ENCODE measurements at regions not wholly inside any gene's neighbourhood (a gene's known extent, or its start where the extent isn't known, plus 50 kb on each side); places are given as distances from the start of the nearest gene placed in this dataset.

- DNase-seq (ENCODE audit: low spot score): no peak
These were observed 107.4 kb downstream of the PXDC1 start for GRCh38 chr6:3643921-3644738.

GRCh38 chr6:3640868-3641267 is 110.6 kb downstream of the PXDC1 start:
- DNase-seq (ENCODE audit: low spot score): no peak

DNA sequence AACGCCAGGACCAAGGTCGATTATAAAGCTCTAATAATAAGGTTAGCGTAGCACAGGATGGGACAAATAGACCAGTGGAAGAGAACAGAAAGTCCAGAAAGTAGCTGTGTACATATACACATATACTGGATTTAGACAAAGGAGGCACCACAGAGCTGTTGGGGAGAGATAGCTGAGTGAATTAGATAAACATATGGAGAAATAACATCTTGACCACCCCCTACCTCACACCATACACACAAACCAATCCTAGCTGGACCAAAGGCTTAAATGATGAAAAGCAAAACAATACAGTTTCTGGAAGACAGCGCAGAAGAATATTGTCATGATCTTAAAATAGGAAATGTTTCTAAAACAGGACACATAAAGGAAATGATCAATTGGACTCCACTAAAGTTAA is 112.9 kb downstream of the PXDC1 start:
- no peak for DNase-seq (ENCODE audit: low spot score)

DNA sequence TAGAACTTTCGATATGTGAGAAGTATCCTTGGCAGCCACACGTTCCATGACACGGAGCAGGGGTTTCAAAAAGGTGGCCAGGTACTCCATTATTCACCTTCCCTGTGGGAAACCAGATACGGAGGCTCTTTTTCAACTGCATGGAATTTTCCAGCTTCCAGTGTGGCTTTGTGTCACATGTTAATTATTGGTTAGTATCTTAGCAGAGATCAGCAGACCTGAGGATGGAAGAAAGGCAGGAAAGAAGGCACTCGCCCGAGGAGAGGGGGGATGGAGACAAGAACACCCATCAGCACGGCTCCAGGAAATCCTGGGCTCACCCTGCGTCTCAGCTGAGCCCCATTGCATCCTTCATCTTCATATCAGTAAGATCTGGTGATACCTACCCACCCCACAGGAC is 115.5 kb downstream of the PXDC1 start:
- no peak for DNase-seq (ENCODE audit: low spot score)

DNA sequence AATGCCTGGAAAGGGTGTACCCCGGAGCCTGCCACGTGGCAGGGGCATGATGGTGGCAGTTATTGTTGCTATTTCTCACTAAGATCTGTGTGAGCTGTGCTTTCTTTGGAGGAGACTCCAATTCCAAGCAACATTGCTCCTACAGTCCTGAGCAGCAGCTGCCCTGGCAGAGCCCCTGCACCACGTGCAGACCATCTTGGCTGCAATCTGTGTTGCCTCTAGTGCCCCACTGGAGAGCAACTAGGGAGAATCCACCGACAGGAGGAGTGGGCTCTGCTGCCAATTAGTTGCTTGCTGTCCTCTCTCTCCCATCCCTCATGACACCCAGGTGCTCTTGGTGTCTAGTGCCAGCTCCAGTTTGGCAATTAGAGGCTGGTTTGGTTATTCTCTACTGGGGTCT is 116.0 kb downstream of the PXDC1 start:
- DNase-seq (ENCODE audit: low spot score): no peak

GRCh38 chr6:3634280-3634816 is 117.2 kb downstream of the PXDC1 start:
- DNase-seq (ENCODE audit: low spot score): no peak

GRCh38 chr6:3633711-3634110 is 117.8 kb downstream of the PXDC1 start:
- no peak for DNase-seq (ENCODE audit: low spot score)

DNA sequence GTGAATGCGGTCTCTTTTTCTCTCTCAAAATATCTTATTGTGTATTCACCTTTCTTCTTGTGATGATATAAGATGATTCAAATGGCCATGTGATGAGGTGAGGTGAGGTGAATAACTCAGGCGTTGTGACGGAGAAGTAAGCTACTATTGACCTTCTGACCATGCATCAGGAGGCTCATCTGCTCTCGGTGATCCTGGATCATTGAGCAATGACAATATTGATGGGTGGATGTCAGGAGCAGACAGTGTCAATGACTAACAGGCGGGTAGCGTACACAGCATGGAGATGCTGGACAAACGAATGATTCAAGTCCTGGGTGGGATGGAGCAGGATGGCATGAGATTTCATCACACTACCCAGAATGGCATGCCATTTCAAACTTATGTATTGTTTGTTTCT is 119.6 kb downstream of the PXDC1 start:
- no peak for DNase-seq (ENCODE audit: low spot score)

- DNase-seq (ENCODE audit: low spot score): no peak
These were observed 120.3 kb downstream of the PXDC1 start for GRCh38 chr6:3631186-3631585.

- no peak for DNase-seq (ENCODE audit: low spot score)
These were observed 121.2 kb downstream of the PXDC1 start for GRCh38 chr6:3630258-3630835.

- no peak for DNase-seq (ENCODE audit: low spot score)
These were observed 123.3 kb downstream of the PXDC1 start for GRCh38 chr6:3627956-3628835.

- no peak for DNase-seq (ENCODE audit: low spot score)
These were observed 124.0 kb downstream of the PXDC1 start for GRCh38 chr6:3627501-3627900.

DNA sequence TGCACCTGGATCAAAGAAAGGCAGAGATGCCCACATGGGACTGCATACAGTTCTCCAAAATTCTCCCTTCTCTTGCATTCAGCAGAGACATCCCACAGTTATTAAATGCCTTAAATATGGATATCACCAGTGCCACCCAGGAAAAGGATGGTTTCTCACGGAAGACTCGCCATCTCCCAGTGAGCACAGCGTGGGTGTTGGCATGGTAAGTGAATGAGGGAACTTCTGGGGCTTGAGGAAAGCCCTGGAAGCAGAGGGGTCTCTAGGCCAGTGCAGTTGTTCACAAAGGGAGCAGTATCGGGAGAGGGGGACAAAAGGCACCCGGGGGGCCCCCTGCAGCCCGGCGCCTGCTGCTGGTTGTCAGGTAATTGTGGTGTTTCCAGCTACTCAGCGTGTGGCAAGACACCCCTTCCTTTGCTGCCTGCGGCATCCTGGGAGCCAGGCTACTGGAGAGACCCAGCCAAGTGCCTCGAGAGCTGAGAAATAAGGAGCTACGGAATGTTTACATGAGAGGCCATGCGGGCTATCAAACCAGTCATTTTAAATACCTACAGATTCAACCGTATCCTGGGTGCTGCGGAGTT is 125.4 kb downstream of the PXDC1 start:
- no peak for DNase-seq (ENCODE audit: low spot score)

DNA sequence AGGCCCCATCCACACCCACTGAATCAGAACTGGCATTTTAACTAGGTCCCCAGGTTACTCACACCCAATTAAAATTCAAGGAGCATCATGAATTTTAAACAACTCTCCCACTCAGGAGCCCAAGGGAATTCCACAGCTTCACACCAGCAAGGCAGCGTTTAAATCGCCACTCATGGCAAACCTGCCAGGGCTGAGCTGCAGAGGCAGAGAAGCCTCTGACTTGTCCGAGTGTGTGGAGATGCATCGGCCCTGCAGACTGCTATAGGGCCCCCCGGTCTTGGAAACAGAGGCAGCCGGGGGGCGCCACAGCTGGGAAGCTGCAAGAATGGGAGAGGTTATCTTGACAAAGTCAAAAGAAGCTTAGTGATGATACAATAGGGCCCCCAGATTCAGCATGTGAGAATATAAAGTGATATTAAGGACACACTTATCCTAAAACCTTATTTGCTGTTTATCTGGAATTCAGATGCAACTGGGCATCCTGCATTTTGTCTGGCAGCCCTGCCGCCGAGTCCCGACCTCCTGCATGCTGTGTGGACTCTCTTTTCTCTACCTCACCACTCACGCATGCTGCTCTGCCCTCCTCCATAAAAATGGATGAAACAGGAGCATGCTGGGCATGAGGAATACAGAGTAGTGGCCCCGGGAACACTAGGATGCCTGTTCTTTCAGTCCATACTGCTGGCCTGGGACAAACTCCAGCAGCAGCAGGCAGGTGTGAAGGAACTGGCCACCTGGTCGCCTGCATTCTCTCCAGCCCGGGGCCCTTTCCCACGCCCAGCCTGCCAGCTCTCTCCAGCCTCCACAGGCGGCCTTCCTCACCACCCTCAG is 126.1 kb downstream of the PXDC1 start:
- DNase-seq (ENCODE audit: low spot score): no peak

DNA sequence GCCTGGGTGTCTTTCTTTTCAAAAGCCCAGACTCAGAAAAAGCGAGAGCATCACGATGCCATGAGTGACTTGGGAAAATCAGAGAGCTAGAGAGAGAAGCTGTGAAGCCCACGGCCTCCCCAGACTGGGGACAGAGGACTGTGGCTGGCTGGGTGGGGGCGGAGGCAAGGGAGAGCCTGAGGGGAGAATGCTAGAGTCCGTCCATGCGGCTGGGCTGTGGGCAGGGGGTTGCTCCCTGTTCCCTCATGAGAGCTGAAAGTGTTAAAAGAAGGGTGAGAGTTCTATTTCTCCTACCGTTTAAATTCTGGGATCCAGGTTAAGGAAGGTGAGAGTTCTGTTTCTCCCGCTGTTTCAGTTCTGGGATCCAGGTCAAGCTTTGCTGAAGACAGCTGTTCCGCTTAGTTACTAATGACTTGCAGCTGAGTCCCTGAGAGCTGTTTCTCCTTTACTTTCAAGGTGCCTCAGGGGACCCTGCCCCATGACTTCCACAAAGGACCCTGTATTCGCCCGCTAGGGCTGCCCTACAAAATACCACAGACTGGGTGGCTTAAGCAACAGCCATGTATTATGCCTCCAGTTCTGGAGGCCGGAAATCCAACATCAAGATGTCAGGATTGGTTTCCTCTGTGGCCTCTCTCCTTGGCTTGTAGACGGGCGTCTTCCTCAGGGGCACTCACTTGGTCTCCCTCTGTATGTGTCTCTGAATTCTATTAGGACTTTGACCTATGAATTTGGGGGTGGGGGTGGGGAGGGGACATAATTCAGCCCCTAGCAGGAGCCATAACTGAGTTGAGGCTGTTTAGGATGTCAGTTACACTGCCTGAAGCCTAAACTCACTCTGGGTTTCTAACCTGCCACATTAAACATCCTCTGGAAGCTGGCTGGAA is 127.0 kb downstream of the PXDC1 start:
- no peak for DNase-seq (ENCODE audit: low spot score)

DNA sequence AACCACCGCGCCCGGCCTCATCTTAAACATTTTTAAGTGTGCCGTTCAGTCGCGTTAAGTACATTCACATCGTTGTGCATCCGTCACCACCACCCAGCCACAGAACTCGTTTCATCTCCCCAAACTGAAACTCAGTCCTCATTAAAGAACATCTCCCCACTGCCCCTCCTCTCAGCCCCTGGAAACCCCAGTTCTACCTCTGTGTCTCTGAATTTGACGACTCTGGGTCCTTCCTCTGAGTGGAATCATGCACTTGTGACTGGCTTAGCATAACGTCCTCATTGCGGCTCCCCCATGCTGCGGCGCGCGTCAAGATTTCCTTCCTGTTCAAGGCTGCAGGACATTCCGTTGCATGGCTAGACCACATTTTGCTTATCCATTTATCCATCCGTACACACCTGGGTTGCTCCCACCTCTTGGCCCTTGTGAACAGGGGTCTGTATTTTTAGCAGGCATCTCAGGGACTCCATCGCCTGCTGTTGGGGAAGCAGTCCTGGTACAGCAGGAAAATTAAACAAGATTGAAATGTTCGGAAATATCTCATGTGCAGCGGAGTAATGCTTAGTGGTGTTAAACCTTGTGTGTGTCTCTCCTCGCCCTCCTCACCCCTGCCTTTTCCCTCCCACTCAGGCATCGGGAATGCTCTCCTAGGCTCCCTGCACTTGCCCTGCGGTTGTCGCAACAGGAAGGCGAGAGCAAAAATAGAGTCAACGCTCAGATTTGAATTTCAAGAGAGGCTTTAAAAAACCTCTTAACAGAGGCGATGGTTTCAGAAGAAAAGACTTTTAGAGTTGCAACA is 127.9 kb downstream of the PXDC1 start:
- DNase-seq (ENCODE audit: low spot score): no peak

DNA sequence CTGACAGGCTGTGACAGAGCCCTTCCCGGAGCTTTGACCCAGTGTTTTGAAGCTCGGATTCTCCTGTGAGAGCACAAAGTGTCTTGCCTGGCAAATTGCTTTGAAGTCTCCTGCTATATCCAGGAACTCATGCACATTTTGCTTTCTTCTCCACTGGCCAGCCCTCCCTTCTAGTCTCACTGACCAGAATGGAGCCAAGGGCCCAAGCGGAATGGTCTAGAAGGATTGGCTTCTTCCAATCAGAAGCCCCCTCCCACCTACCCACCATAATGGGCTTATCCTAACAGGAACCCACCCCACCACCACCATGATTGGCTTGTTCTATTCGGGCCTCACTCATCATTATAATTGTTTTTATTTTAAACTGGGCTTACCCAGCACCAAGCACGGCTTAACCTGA is 130.1 kb downstream of the PXDC1 start:
- no peak for DNase-seq (ENCODE audit: low spot score)

DNA sequence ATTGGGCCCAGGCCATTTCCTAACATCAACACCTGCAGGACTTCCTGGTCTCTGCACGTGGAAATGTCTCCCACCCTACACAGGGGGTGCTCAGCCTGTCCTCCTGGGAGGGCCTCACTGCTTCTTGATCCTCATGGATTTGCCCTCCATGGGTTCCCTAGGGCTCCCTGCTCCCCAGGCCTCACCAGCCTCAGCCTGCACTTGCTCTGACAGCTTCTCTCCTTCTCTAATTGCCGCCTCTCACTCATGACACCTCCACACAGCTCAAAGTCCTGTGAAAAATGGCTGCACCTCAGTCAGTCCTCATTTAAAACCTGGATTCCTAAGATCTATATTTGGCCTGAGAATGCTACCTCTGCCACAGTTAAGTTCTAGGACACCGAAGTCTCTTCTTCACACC is 130.6 kb downstream of the PXDC1 start:
- no peak for DNase-seq (ENCODE audit: low spot score)

- no peak for DNase-seq (ENCODE audit: low spot score)
These were observed 131.1 kb downstream of the PXDC1 start for GRCh38 chr6:3620389-3620788.

DNA sequence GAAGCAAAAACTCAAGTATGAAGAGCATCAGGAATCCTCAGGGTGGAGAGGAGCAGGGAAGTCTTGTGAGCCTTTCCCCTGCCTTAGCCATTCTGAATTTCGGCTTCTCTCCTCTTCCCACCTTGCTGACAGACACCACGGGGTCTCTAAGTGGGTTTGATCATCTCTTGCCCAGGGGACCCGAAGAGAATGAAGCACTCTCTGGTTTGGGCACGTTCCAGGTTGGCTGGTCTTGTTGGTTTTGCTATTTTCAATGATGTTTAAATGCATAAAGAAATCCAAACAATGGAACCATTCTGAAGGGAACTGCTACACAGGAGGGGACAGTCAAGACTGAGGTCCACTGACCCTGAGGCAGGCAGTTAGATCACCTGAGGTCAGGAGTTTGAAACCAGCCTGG is 131.7 kb downstream of the PXDC1 start:
- no peak for DNase-seq (ENCODE audit: low spot score)

All from kidney capillary endothelial cell (primary cell).